ENCODE measurements at regions not wholly inside any gene's neighbourhood (a gene's known extent, or its start where the extent isn't known, plus 50 kb on each side); places are given as distances from the start of the nearest gene placed in this dataset.

DNA sequence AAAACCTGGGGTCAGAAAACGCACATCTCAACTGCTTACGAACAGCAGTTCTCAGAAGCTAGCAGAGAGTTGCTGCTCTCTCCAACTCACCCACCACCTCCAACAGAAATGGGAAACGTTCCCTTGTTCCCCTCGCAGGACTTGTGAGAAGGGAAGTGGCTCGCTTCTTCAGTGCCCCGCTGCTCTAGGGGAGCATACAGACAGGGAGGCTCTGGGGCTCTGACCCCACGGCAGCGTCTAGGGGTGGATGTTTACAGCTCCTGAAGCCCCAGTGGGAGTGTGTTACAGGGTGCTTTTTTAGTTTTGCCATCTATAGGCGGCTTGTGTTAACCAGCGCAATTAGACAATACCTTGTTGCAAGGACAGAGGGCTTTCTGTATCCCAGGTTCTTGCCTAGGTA is 267.7 kb upstream of the ACTBL2 start:
- no peaks in the 10 kb centered on the region for H3K36me3 Mint-ChIP-seq
- DNase-seq (no peak), ATAC-seq (no peak)
- intact Hi-C loops (cut with micrococcal nuclease): no loop called here
- WGBS (ENCODE audit: insufficient coverage): 91% methylated on average over 10 of the region's 10 CpGs
- H3K27ac Mint-ChIP-seq: no peak overlapping the region
- no peak overlapping the region for H3K4me3 Mint-ChIP-seq
- TF ChIP-seq, protein P1, sequence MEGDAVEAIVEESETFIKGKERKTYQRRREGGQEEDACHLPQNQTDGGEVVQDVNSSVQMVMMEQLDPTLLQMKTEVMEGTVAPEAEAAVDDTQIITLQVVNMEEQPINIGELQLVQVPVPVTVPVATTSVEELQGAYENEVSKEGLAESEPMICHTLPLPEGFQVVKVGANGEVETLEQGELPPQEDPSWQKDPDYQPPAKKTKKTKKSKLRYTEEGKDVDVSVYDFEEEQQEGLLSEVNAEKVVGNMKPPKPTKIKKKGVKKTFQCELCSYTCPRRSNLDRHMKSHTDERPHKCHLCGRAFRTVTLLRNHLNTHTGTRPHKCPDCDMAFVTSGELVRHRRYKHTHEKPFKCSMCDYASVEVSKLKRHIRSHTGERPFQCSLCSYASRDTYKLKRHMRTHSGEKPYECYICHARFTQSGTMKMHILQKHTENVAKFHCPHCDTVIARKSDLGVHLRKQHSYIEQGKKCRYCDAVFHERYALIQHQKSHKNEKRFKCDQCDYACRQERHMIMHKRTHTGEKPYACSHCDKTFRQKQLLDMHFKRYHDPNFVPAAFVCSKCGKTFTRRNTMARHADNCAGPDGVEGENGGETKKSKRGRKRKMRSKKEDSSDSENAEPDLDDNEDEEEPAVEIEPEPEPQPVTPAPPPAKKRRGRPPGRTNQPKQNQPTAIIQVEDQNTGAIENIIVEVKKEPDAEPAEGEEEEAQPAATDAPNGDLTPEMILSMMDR (IDR thresholded peaks at IDR 0.05): no peak
- H3K4me1 Mint-ChIP-seq: no peaks in the 10 kb centered on the region
- H3K4me1 ChIP-seq (ENCODE audit: control insufficient read depth, insufficient read depth, low read length): no peaks in the 10 kb centered on the region
- peaks cover 2 to 10% of the 10 kb centered on the region in 2 donors for H3K27me3 Mint-ChIP-seq (ENCODE audit: low read depth in 2 of 2)
- no peaks in the 10 kb centered on the region for H3K27me3 ChIP-seq (ENCODE audit: control insufficient read depth, insufficient read depth, low read length)
- peaks cover 0 to 3% of the 10 kb centered on the region in 2 donors for H3K9me3 Mint-ChIP-seq
- H3K4me3 ChIP-seq (ENCODE audit: low read length): no peak overlapping the region
- no peaks in the 10 kb centered on the region for H3K9me3 ChIP-seq (ENCODE audit: control insufficient read depth, insufficient read depth, low read length)
- H3K27ac ChIP-seq (ENCODE audit: low read length): no peak overlapping the region
- H3K36me3 ChIP-seq (ENCODE audit: control insufficient read depth, insufficient read depth, low read length): no peaks in the 10 kb centered on the region

DNA sequence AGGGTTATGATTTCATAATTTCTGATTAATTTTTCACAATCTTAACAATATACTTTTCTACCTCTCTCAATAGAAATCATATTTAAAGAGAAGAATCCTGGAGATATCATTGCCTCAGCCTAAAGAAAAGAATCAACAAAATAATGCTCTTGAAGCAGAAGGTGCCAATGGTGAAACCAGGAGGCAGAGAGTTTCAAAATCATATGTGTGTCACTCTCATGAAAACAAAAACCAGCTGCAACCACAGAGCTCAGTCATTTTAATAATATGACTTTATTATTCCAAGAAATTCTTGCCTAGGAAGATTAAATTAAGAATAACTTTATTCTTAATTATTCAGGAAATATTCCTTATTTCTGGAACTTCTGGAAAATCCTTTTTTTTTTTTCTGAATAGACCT is 266.8 kb upstream of the ACTBL2 start:
- Mint-ChIP-seq H3K36me3 (no peaks in the 10 kb centered on the region), H3K27ac (no peak overlapping the region), H3K9me3 (peaks cover 2 to 5% of the 10 kb centered on the region in 2 donors), H3K4me3 (no peak overlapping the region), H3K27me3 (ENCODE audit: low read depth in 2 of 2) (peaks cover 2 to 10% of the 10 kb centered on the region in 2 donors), H3K4me1 (no peaks in the 10 kb centered on the region)
- H3K9me3 ChIP-seq (ENCODE audit: control insufficient read depth, insufficient read depth, low read length): no peaks in the 10 kb centered on the region
- no peaks in the 10 kb centered on the region for H3K27me3 ChIP-seq (ENCODE audit: control insufficient read depth, insufficient read depth, low read length)
- no peak for ATAC-seq
- no peak overlapping the region for H3K27ac ChIP-seq (ENCODE audit: low read length)
- intact Hi-C loops (cut with micrococcal nuclease): no loop called here
- TF ChIP-seq, protein P1 (IDR thresholded peaks at IDR 0.05): no peak
- H3K4me1 ChIP-seq (ENCODE audit: control insufficient read depth, insufficient read depth, low read length): no peaks in the 10 kb centered on the region
- DNase-seq: no peak
- no peak overlapping the region for H3K4me3 ChIP-seq (ENCODE audit: low read length)
- H3K36me3 ChIP-seq (ENCODE audit: control insufficient read depth, insufficient read depth, low read length): no peaks in the 10 kb centered on the region

DNA sequence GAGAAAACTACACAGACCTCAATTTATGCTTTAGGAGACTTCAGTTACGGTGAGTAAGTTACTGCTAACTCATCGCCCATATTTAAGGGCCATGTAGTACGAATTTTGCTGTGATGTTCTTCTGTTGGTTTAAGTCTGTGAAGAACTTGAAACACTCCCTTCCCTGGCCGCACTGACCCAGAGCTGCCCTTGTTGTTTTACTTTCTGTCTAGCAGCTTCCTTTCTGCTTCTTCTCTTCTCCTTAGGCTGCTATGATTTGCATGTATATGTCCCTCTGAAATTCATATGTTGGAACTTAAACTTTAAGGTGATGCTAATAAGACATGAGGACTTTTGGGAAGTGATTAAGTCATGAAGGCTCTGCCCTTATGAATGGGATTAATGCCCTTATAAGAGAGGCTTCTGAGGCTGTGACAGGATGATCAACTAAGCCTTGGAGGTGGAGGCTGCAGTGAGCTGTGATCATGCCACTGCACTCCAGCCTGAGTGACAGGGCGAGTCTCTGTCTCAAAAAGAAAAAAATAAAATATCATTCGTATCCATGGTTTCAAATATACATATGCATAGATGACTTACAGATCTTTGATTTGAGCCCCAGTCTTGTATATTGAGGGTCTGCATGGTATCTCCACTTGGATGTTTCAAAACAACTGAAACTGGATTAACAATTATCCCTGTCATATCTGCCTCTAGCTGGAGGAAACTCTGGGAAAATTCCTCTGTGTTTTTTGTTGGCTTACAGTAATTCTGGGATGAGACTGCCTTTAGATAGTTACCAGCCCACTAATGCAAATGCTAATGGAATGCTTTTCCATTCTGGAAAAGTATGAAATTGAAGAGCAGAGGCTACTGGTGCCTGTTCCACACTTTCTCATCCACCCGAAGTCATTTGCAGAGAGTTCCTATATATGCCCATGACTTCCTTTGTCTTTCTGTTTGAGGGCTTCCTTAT is 263.4 kb upstream of the ACTBL2 start:
- 82% methylated on average over 6 of the region's 7 CpGs for WGBS (ENCODE audit: insufficient coverage)
- ATAC-seq: no peak

More for the DNA sequence above, 263.4 kb upstream of the ACTBL2 start:
- Mint-ChIP-seq H3K27ac (no peak overlapping the region), H3K4me1 (no peaks in the 10 kb centered on the region), H3K36me3 (no peaks in the 10 kb centered on the region), H3K9me3 (peaks cover 2 to 5% of the 10 kb centered on the region in 2 donors), H3K27me3 (ENCODE audit: low read depth in 2 of 2) (peaks cover 2 to 10% of the 10 kb centered on the region in 2 donors), H3K4me3 (no peak overlapping the region)
- DNase-seq: no peak
- intact Hi-C loops (cut with micrococcal nuclease): no loop called here
- TF ChIP-seq, protein P1 (IDR thresholded peaks at IDR 0.05): no peak
- H3K27me3 ChIP-seq (ENCODE audit: control insufficient read depth, insufficient read depth, low read length): no peaks in the 10 kb centered on the region
- no peak overlapping the region for H3K27ac ChIP-seq (ENCODE audit: low read length)
- H3K4me3 ChIP-seq (ENCODE audit: low read length): no peak overlapping the region
- no peaks in the 10 kb centered on the region for H3K9me3 ChIP-seq (ENCODE audit: control insufficient read depth, insufficient read depth, low read length)
- H3K4me1 ChIP-seq (ENCODE audit: control insufficient read depth, insufficient read depth, low read length): no peaks in the 10 kb centered on the region
- H3K36me3 ChIP-seq (ENCODE audit: control insufficient read depth, insufficient read depth, low read length): no peaks in the 10 kb centered on the region
